DMS114 treated with DMSO at 0.1 percent for 48 hours (cell line): ENCODE measurements at regions not wholly inside any gene's neighbourhood (a gene's known extent, or its start where the extent isn't known, plus 50 kb on each side); places are given as distances from the start of the nearest gene placed in this dataset.

Experiments used
- DNase-seq: peaks from one replicate; lab custom pipeline; 2025; ENCODE audit not compliant: unreplicated experiment; lab: John Stamatoyannopoulos, UW

GRCh38 chr13:73369095-73369494, 310.3 kb downstream of the KLF5 start:
- DNase-seq: no peak

- DNase-seq: no peak
Measured at GRCh38 chr13:73368608-73369007, 309.8 kb downstream of the KLF5 start.

GRCh38 chr13:73367886-73368285, 309.1 kb downstream of the KLF5 start:
- DNase-seq: no peak

GRCh38 chr13:73366241-73366640, 307.4 kb downstream of the KLF5 start:
- no peak for DNase-seq

- no peak for DNase-seq
Measured at GRCh38 chr13:73365681-73366080, 306.9 kb downstream of the KLF5 start.

GRCh38 chr13:73365252-73365651, 306.4 kb downstream of the KLF5 start:
- DNase-seq: no peak

- no peak for DNase-seq
Measured at GRCh38 chr13:73364736-73365135, 305.9 kb downstream of the KLF5 start.

- no peak for DNase-seq
Measured at GRCh38 chr13:73358606-73359095, 299.8 kb downstream of the KLF5 start.

GRCh38 chr13:73355134-73355533, 296.3 kb downstream of the KLF5 start:
- DNase-seq: no peak

- no peak for DNase-seq
Measured at GRCh38 chr13:73351730-73352129, 292.9 kb downstream of the KLF5 start.

GRCh38 chr13:73341748-73342147, 282.9 kb downstream of the KLF5 start:
- DNase-seq: no peak

- DNase-seq: no peak
Measured at GRCh38 chr13:73340069-73340468, 281.3 kb downstream of the KLF5 start.

- DNase-seq: no peak
Measured at GRCh38 chr13:73339086-73339485, 280.3 kb downstream of the KLF5 start.

- no peak for DNase-seq
Measured at GRCh38 chr13:73338389-73338788, 279.6 kb downstream of the KLF5 start.

GRCh38 chr13:73337532-73337931, 278.7 kb downstream of the KLF5 start:
- DNase-seq: no peak

- no peak for DNase-seq
Measured at GRCh38 chr13:73336773-73337172, 278.0 kb downstream of the KLF5 start.

- no peak for DNase-seq
Measured at GRCh38 chr13:73335944-73336343, 277.1 kb downstream of the KLF5 start.

GRCh38 chr13:73335210-73335609, 276.4 kb downstream of the KLF5 start:
- DNase-seq: no peak

- no peak for DNase-seq
Measured at GRCh38 chr13:73334445-73334844, 275.6 kb downstream of the KLF5 start.

- no peak for DNase-seq
Measured at GRCh38 chr13:73331556-73331955, 272.8 kb downstream of the KLF5 start.

GRCh38 chr13:73329355-73329754, 270.6 kb downstream of the KLF5 start:
- no peak for DNase-seq

GRCh38 chr13:73327579-73327978, 268.8 kb downstream of the KLF5 start:
- no peak for DNase-seq

GRCh38 chr13:73325723-73326558, 267.1 kb downstream of the KLF5 start:
- DNase-seq: no peak
